Left lung (tissue), 4 donors: ENCODE measurements at regions not wholly inside any gene's neighbourhood (a gene's known extent, or its start where the extent isn't known, plus 50 kb on each side); places are given as distances from the start of the nearest gene placed in this dataset.

ENCODE experiments used
- ATAC-seq: fragments of 200-7000 bp; cut with Tn5 transposase; one replicate; pipeline ENCODE4 v1.9.1; 2020; ENCODE audit warnings: moderate library complexity
- DNase-seq, 4 donors: peaks; one replicate each; pipeline ENCODE4 v3.0.0-alpha.2; 2013 to 2020
- H3K27ac ChIP-seq, 2 donors: fragments of 200-600 bp; sonication (generic) in 1 of 2; one replicate each; pipeline versions ENCODE4 v1.5.0 to v1.8.0; 2020 to 2021
- H3K27me3 ChIP-seq, 2 donors: fragments of 200-600 bp; sonication (generic) in 1 of 2; one replicate each; pipeline versions ENCODE4 v1.5.0 to v1.8.0; 2020 to 2021
- H3K36me3 ChIP-seq, 2 donors: fragments of 200-600 bp; sonication (generic) in 1 of 2; one replicate each; pipeline versions ENCODE4 v1.5.0 to v1.8.0; 2020 to 2021
- H3K4me1 ChIP-seq, 2 donors: fragments of 200-600 bp; one replicate each; pipeline ENCODE4 v1.8.0; 2021
- H3K4me3 ChIP-seq, 2 donors: fragments of 200-600 bp; sonication (generic) in 1 of 2; one replicate each; pipeline versions ENCODE4 v1.5.0 to v1.8.0; 2020 to 2021; ENCODE audit warnings: mild to moderate bottlenecking in 1 of 2
- H3K9me3 ChIP-seq, 2 donors: fragments of 200-600 bp; sonication (generic) in 1 of 2; one replicate each; pipeline versions ENCODE4 v1.5.0 to v1.8.0; 2020 to 2021
- CTCF ChIP-seq, 2 donors: fragments of 200-600 bp; sonication (generic) in 1 of 2; IDR thresholded peaks; one replicate each; pipeline versions ENCODE4 v1.5.0 to v1.8.0; 2021; ENCODE audit warnings: antibody characterized with exemption in 2 of 2
- intact Hi-C, 2 donors: fragments of 100-400 bp; cut with DNase I; formaldehyde crosslinking; loops; one replicate each; pipeline versions ENCODE4 v1.11.2 to v1.14.2; 2022
- donor health status: DM: no; HTN: yes; CAD: no.
- donor health status: DM: no; HTN: no; CAD: no.

DNA sequence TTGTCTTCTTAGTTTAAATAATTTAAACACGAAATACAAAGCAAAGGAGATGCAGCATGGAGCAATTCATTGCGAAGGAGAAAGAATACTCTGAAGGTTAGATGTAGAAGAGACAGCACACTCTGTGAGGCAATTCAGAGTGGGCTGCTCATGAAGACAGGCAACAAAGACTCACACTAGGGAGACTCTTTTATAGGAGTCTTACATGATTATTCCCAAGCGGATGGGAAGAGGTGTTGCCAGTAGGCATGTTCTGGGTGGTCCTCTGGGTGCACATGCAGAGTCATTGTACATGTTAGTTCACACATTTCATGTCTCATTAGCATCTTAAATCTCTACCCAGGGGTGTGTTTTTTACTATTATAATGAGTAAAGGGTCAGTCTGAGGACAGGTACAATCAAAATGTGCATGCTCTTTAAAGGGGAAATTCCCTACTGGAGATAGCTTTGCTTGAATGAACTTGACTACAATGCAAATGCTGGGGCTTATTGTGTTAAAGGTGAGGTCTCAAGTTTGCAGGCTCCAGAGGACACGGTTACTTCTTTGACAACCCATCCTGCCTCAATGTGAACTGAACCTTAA, 275.5 kb downstream of the CDH19 start:
- no peak for TF ChIP-seq CTCF (IDR thresholded peaks at IDR 0.05)
- Histone ChIP-seq H3K36me3 (no peaks in the 10 kb centered on the region), H3K9me3 (no peaks in the 10 kb centered on the region), H3K27ac (no peak overlapping the region), H3K27me3 (no peaks in the 10 kb centered on the region), H3K4me3 (no peak overlapping the region), H3K4me1 (no peaks in the 10 kb centered on the region)
- no peak for ATAC-seq
- intact Hi-C loops: no loop called here
- no peak for DNase-seq

DNA sequence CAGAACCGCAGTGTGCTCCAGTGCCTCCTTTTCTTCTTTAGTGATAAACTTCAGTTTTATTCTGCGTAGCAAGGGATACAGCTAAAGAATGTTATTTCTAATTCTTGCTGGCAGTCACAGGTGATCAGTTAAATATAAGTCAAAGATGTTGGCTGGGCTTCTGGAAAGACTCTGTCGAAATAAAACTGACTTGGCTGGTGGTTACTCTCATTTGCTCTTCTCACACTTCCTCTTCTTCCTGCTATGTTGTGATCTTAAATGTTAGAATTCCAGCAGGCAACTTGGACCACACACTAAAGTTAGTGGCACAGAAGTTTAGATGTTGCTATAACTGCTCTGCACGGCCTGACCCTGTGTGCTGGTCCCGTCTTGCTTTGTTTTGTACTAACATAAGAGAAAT, 278.6 kb downstream of the CDH19 start:
- no peak overlapping the region for H3K27ac ChIP-seq
- ATAC-seq (no peak), DNase-seq (peak in 1 of 4 donors; percentile 8)
- no peaks in the 10 kb centered on the region for H3K36me3 ChIP-seq
- H3K4me3 ChIP-seq: no peak overlapping the region
- TF ChIP-seq CTCF (IDR thresholded peaks at IDR 0.05): no peak
- H3K9me3 ChIP-seq: no peaks in the 10 kb centered on the region
- no peaks in the 10 kb centered on the region for H3K27me3 ChIP-seq
- H3K4me1 ChIP-seq: no peaks in the 10 kb centered on the region
- intact Hi-C loops: no loop called here

DNA sequence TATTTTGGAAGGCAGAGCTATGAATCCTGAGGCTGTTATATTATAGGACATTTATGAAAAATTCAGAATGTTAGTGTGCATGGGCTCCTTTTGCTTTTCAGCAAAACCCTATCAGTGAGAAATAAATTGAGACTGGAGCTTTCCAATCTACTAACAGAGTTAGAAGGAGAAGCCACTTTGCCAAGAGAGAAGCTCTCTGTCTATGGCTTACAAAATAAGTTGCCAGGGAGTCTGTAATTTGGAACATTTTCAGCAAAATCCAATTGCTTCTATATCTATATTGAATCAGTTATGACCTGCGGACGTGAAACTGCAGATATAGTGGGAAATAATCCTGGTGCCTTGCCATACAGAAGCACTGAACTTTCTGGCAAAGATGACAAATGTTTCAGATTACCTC, 279.3 kb downstream of the CDH19 start:
- no peaks in the 10 kb centered on the region for H3K36me3 ChIP-seq
- no peak overlapping the region for H3K27ac ChIP-seq
- ATAC-seq: no peak
- no peak overlapping the region for H3K4me3 ChIP-seq
- TF ChIP-seq CTCF (IDR thresholded peaks at IDR 0.05): no peak
- no peak for DNase-seq
- H3K27me3 ChIP-seq: no peaks in the 10 kb centered on the region
- no peaks in the 10 kb centered on the region for H3K9me3 ChIP-seq
- H3K4me1 ChIP-seq: no peaks in the 10 kb centered on the region
- intact Hi-C loops: no loop called here

DNA sequence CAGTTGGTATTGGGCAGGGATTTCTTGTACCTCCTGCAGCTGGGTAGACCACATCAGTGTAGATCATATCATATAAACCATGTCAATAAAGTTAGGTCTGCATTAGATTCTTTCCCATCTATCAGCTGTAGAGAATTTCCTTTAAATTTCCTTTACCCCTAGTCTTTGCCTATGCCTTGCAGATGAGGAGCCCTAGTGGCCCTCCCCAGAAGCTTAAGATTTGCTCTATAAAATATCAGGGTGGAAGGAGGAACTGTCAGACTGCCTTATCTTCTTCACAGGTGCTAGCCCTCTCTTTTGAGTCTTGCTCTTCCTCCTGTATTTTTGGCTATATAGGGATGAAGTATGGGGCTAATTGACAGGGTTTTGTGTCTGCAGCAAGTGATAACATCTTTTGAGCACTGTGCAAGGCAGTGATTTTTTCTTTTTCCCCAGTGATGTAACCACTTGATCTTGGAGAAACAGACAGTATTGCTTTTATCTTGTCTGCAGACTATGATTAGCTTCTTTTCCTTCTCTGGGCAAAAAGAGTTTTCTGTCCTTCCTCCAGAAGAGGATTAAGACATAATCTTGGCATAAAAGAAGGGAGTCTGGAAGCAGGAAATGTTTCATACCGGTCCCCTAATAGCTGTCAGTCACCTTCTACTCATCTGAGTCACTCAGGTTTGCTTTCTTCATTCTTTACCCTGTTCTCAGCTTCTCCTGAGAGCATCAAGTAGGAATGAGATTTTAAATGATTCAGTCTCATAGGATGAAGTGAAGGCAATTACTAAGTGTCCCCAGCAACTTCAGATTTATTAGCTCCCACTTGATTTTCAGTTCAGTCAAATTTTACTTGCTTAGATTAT, 286.4 kb downstream of the CDH19 start:
- DNase-seq (no peak), ATAC-seq (no peak)
- Histone ChIP-seq H3K9me3 (no peaks in the 10 kb centered on the region), H3K27ac (no peak overlapping the region), H3K4me3 (no peak overlapping the region), H3K27me3 (no peaks in the 10 kb centered on the region), H3K36me3 (no peaks in the 10 kb centered on the region), H3K4me1 (no peaks in the 10 kb centered on the region)
- intact Hi-C loops: no loop called here
- no peak for TF ChIP-seq CTCF (IDR thresholded peaks at IDR 0.05)

- intact Hi-C loops: no loop called here
- H3K27ac ChIP-seq: no peak overlapping the region
- H3K36me3 ChIP-seq: no peaks in the 10 kb centered on the region
- no peaks in the 10 kb centered on the region for H3K4me1 ChIP-seq
- TF ChIP-seq CTCF (IDR thresholded peaks at IDR 0.05): no peak
- H3K9me3 ChIP-seq: no peaks in the 10 kb centered on the region
- H3K27me3 ChIP-seq: no peaks in the 10 kb centered on the region
- ATAC-seq (no peak), DNase-seq (no peak)
- H3K4me3 ChIP-seq: no peak overlapping the region
These were observed 287.2 kb downstream of the CDH19 start for GRCh38 chr18:66316701-66317100.
